NCI-H345 treated with DMSO at 0.1 percent for 48 hours (cell line): ENCODE measurements at regions not wholly inside any gene's neighbourhood (a gene's known extent, or its start where the extent isn't known, plus 50 kb on each side); places are given as distances from the start of the nearest gene placed in this dataset.
"Not testable (repeated sequence)": the region's sequence is repeated elsewhere in the genome, so short reads cannot be mapped to it uniquely, and the experiment has no call there.

Experiments used
- DNase-seq: peaks from one replicate; lab custom pipeline; 2025; ENCODE audit not compliant: unreplicated experiment; lab: John Stamatoyannopoulos, UW

GRCh38 chr5:36462295-36463021 is 143.9 kb upstream of the SLC1A3 start:
- no peak for DNase-seq

- DNase-seq: not testable (repeated sequence)
These were observed 130.5 kb upstream of the SLC1A3 start for GRCh38 chr5:36475942-36476341.

GRCh38 chr5:36478646-36479317 is 127.6 kb upstream of the SLC1A3 start:
- DNase-seq: no peak

- DNase-seq: no peak
These were observed 124.8 kb upstream of the SLC1A3 start for GRCh38 chr5:36481454-36482120.

DNA sequence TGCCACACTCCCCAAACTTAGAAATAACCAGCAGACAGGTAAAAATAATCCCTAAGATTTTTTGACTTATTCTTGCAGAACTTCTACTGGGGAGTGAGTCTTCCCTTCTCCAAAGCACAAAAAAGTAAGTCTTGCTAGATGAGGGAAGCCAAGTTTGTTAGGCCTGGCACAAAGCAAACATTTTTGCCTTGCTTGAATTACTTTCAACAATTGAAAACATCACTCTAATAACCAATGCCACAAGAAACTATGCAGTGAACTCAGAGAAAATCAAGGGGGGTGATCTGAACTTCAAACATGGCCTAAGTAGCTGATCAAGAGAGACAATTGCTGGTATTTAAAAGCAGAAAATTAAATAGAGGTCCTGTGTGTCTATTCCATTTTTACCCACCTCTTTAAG is 123.6 kb upstream of the SLC1A3 start:
- DNase-seq: no peak

- DNase-seq: no peak
These were observed 116.9 kb upstream of the SLC1A3 start for GRCh38 chr5:36489505-36489904.

GRCh38 chr5:36491856-36492255 is 114.5 kb upstream of the SLC1A3 start:
- no peak for DNase-seq

GRCh38 chr5:36492984-36493654 is 113.3 kb upstream of the SLC1A3 start:
- no peak for DNase-seq

- DNase-seq: no peak
These were observed 112.4 kb upstream of the SLC1A3 start for GRCh38 chr5:36494028-36494427.

- no peak for DNase-seq
These were observed 111.4 kb upstream of the SLC1A3 start for GRCh38 chr5:36494841-36495601.

DNA sequence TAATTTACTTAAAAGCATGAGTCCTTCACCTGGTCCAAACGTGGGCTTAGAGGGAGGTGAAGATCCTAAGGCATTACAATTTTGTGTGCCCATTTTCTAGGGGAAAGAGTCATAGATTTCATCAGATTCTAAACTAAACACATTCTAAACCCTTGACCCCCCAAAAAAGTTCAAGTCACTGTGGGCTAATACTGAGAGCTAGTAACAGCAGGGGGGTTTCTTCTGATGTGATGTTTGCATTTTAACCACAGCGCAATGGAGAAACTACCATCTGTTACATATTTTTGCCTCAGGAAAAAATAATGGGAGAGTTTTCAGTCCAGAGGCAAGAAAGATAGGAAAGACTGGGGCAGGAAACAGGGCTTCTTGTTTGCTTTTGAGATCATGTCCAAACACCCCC is 110.8 kb upstream of the SLC1A3 start:
- no peak for DNase-seq

- no peak for DNase-seq
These were observed 109.9 kb upstream of the SLC1A3 start for GRCh38 chr5:36496471-36496870.

DNA sequence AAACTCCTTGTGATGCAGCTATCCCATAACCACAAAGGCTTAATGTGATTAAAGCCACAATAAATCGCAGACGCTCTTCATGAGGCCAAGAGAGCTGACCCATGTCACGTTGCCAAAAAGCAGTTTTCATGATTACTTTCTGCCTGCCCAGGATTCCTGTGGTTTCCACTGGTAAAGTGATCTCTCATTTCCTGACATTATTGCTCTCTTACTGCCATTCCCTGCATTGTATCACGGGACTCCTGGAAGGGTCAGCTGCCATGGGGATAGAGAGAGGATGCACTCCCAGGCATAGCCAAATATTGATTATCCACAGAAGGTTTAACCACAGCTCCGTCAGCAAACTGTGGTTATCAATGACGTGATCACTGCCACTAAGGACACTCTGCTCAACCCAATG is 103.8 kb upstream of the SLC1A3 start:
- DNase-seq: no peak

GRCh38 chr5:36505021-36505420 is 101.4 kb upstream of the SLC1A3 start:
- no peak for DNase-seq

DNA sequence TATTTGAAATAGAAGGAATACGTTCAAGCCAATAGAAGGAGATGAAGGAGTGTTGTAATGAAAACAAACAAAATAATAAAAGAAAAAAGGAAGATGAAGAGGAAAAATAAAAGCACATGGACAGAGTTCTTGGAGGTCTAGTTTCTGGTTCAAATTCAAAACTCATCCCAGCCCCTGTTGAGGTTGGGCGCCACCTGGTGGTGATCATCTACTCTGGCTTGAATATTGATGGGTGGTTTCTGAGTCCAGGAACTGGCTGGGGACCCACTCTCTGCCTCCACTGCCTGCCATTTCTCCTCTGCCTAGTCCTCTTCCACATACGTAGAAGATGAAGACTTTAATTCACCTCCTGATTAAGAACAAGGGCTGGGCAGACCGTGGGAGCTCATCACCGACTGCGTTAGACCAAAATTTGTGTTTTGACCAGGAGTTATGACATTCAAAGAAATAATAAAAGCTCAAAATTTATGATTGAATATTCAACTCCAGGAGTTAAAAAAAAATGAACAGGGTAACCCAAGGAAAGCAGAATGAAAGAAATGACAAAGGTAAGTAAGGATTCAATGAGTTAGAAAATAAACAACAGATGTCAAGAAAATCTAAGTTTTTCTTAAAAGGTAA is 99.0 kb upstream of the SLC1A3 start:
- peak; percentile 60 for DNase-seq

GRCh38 chr5:36508331-36508730 is 98.1 kb upstream of the SLC1A3 start:
- DNase-seq: not testable (repeated sequence)

- DNase-seq: not testable (repeated sequence)
These were observed 92.8 kb upstream of the SLC1A3 start for GRCh38 chr5:36513647-36514046.

DNA sequence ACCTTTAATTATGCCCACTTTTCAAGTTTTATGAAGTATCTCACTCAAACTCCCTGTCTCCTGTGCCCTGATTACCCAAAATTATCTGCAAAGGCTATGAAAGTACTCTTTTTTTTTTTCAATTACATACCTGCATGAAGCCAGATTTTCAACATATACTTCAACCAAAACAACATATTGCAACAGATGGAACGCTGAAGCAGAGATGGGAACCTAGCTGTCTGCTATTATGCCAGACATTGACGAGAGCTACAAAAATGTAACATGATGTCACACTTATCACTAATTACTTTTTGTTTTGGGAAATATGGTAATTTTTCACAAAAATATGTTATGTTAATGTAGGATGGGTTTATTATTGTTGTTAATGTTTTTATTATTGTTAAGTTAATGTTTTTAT is 86.5 kb upstream of the SLC1A3 start:
- DNase-seq: no peak

GRCh38 chr5:36521219-36521618 is 85.2 kb upstream of the SLC1A3 start:
- DNase-seq: no peak
